WTC11 (cell line): ENCODE measurements at regions not wholly inside any gene's neighbourhood (a gene's known extent, or its start where the extent isn't known, plus 50 kb on each side); places are given as distances from the start of the nearest gene placed in this dataset.

Experiments used
- ATAC-seq: fragments of 200-7000 bp; cut with Tn5 transposase; 2 replicates; pipeline ENCODE4 v1.10.0; 2021; ENCODE audit warnings: mild to moderate bottlenecking, moderate library complexity
- CTCF ChIA-PET: fragments of 300-600 bp; sonication (Branson Sonifier 250); formaldehyde crosslinking; loops from one replicate; lab custom pipeline; 2021; ENCODE audit warnings: antibody characterized with exemption; lab: Charles Lee
- POLR2A ChIA-PET: fragments of 350-600 bp; sonication (Branson Sonifier 250); formaldehyde crosslinking; loops from one replicate; lab custom pipeline; 2021; ENCODE audit warnings: antibody characterized with exemption; lab: Charles Lee
- DNase-seq: peaks from one replicate; pipeline ENCODE4 v3.0.0; 2021; ENCODE audit warnings: low spot score
- H3K27ac Mint-ChIP-seq: 2 replicates; pipeline ENCODE4 v1.8.0; 2021; ENCODE audit warnings: mixed read lengths
- H3K27me3 Mint-ChIP-seq: 2 replicates; pipeline ENCODE4 v1.8.0; 2021; ENCODE audit warnings: low read depth, mild to moderate bottlenecking, moderate library complexity, mixed read lengths
- H3K36me3 Mint-ChIP-seq: 2 replicates; pipeline ENCODE4 v1.8.0; 2021; ENCODE audit warnings: mixed read lengths
- H3K4me1 Mint-ChIP-seq: 2 replicates; pipeline ENCODE4 v1.8.0; 2022; ENCODE audit warnings: mixed read lengths
- H3K4me3 Mint-ChIP-seq: 2 replicates; pipeline ENCODE4 v1.8.0; 2021; ENCODE audit warnings: mild to moderate bottlenecking, moderate library complexity, mixed read lengths
- H3K9me3 Mint-ChIP-seq: 2 replicates; pipeline ENCODE4 v1.8.0; 2021; ENCODE audit warnings: mixed read lengths
- GABPB1 ChIP-seq: sonication (generic); formaldehyde crosslinking; IDR thresholded peaks from 2 replicates; pipeline ENCODE4 v1.8.1; 2023; ENCODE audit warnings: mild to moderate bottlenecking, missing genetic modification reagents
- IRF2 ChIP-seq: sonication (generic); formaldehyde crosslinking; IDR thresholded peaks from 2 replicates; pipeline ENCODE4 v1.8.0; 2022; ENCODE audit warnings: low read depth, missing genetic modification reagents, borderline replicate concordance
- NFATC4 ChIP-seq: fragments of 250-450 bp; sonication (Bioruptor Pico); IDR thresholded peaks from 2 replicates; pipeline ENCODE4 v1.9.0; 2021; ENCODE audit warnings: mild to moderate bottlenecking
- NFYB ChIP-seq: sonication (generic); formaldehyde crosslinking; conservative IDR thresholded peaks from 2 replicates; pipeline ENCODE4 v1.8.0; 2022; ENCODE audit warnings: low read depth, missing genetic modification reagents
- NR2C2 ChIP-seq: sonication (generic); formaldehyde crosslinking; IDR thresholded peaks from 2 replicates; pipeline ENCODE4 v1.8.0; 2022; ENCODE audit warnings: mild to moderate bottlenecking, missing genetic modification reagents
- RELA ChIP-seq: sonication (generic); formaldehyde crosslinking; IDR thresholded peaks from 2 replicates; pipeline ENCODE4 v1.8.1; 2022; ENCODE audit warnings: missing genetic modification reagents, mild to moderate bottlenecking, borderline replicate concordance
- ZNF121 ChIP-seq: sonication (generic); formaldehyde crosslinking; IDR thresholded peaks from 2 replicates; pipeline ENCODE4 v1.8.0; 2023; ENCODE audit warnings: missing genetic modification reagents
- ZNF138 ChIP-seq: sonication (generic); formaldehyde crosslinking; conservative IDR thresholded peaks from 2 replicates; pipeline ENCODE4 v1.8.1; 2022; ENCODE audit warnings: mild to moderate bottlenecking, moderate library complexity, missing genetic modification reagents
- ZNF263 ChIP-seq: sonication (generic); formaldehyde crosslinking; IDR thresholded peaks from 2 replicates; pipeline ENCODE4 v1.8.1; 2022; ENCODE audit warnings: low read depth, mild to moderate bottlenecking, moderate library complexity, missing genetic modification reagents
- ZNF416 ChIP-seq: fragments of 250-450 bp; sonication (Bioruptor Pico); IDR thresholded peaks from 2 replicates; pipeline ENCODE4 v1.9.0; 2021; ENCODE audit warnings: mild to moderate bottlenecking, inconsistent platforms
- TF ChIP-seq, protein P1 (sequence below): sonication (generic); formaldehyde crosslinking; IDR thresholded peaks from 2 replicates; pipeline ENCODE4 v1.8.1; 2022; ENCODE audit warnings: mild to moderate bottlenecking, moderate library complexity, missing genetic modification reagents
- TF ChIP-seq, protein P2 (sequence below): sonication (generic); formaldehyde crosslinking; IDR thresholded peaks from 2 replicates; pipeline ENCODE4 v1.8.0; 2023; ENCODE audit warnings: missing genetic modification reagents
- TF ChIP-seq, protein P3 (sequence below): sonication (generic); formaldehyde crosslinking; IDR thresholded peaks from 2 replicates; pipeline ENCODE4 v1.8.0; 2022; ENCODE audit warnings: mild to moderate bottlenecking, missing genetic modification reagents
- TF ChIP-seq, protein P4 (sequence below): fragments of 250-450 bp; sonication (Bioruptor Pico); IDR thresholded peaks from 2 replicates; pipeline ENCODE4 v1.9.0; 2021; ENCODE audit warnings: mild to moderate bottlenecking
- TF ChIP-seq, protein P5 (sequence below): fragments of 250-450 bp; sonication (Bioruptor Pico); conservative IDR thresholded peaks from 2 replicates; pipeline ENCODE4 v1.9.0; 2021; ENCODE audit warnings: mild to moderate bottlenecking
- TF ChIP-seq, protein P6 (sequence below): fragments of 250-450 bp; sonication (Bioruptor Pico); IDR thresholded peaks from 2 replicates; pipeline ENCODE4 v1.9.0; 2021; ENCODE audit warnings: mild to moderate bottlenecking
- TF ChIP-seq, protein P7 (sequence below): sonication (generic); formaldehyde crosslinking; IDR thresholded peaks from 2 replicates; pipeline ENCODE4 v1.8.0; 2023; ENCODE audit warnings: missing genetic modification reagents, mild to moderate bottlenecking, borderline replicate concordance
- TF ChIP-seq, protein P8 (sequence below): fragments of 250-450 bp; sonication (Bioruptor Pico); IDR thresholded peaks from 2 replicates; pipeline ENCODE4 v1.8.0; 2021; ENCODE audit warnings: mild to moderate bottlenecking

DNA sequence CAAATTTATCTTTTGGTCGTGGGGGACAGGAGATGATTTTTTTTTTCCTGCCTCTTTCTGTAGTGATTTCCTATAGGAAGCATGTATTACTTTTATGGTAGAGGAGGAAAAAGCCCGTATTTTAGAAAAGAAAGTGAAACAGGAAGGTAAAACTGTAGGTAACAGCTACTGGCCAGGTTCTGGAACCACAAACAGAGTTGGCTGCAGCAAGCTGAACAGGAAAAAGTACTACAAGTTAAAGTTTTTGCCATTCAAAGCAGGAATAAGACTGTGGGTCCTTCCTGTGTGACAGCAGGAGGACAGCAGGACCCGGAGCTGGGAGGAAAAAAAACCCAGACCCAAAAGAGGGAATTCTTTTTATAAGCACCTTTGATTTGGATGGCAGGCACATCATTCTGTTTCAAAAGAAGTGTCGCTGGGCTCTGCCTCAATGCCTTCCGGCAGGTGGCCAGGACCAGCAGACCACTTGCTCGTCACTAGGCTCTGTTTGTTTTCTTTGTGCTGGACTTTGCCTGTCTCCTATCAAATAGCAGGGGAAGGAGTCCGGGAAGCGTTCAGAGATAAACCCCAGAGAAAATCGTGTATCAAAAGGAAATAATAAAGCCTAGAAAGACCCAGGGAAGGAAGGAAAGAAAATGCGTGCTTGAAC, 277.9 kb downstream of the ADGRA3 start:
- Mint-ChIP-seq H3K4me1 (peaks cover 37% of the 10 kb centered on the region), H3K9me3 (peaks cover 7% of the 10 kb centered on the region), H3K27ac (no peak overlapping the region), H3K27me3 (no peaks in the 10 kb centered on the region), H3K4me3 (no peak overlapping the region), H3K36me3 (no peaks in the 10 kb centered on the region)
- ChIA-PET POLR2A (no interaction called here), CTCF (interaction anchor here (0.6 to 7.5 kb wide), 45 partner anchors 8 to 894 kb away, joined by 3 to 53 read pairs (median 4); partner anchors contain the start of gene KCNIP4)
- no peak for DNase-seq
- TF ChIP-seq, protein P1, sequence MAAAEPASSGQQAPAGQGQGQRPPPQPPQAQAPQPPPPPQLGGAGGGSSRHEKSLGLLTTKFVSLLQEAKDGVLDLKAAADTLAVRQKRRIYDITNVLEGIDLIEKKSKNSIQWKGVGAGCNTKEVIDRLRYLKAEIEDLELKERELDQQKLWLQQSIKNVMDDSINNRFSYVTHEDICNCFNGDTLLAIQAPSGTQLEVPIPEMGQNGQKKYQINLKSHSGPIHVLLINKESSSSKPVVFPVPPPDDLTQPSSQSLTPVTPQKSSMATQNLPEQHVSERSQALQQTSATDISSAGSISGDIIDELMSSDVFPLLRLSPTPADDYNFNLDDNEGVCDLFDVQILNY (CRISPR knock-in tag): no peak
- no peak for TF ChIP-seq NR2C2 (CRISPR knock-in tag)
- TF ChIP-seq, protein P2, sequence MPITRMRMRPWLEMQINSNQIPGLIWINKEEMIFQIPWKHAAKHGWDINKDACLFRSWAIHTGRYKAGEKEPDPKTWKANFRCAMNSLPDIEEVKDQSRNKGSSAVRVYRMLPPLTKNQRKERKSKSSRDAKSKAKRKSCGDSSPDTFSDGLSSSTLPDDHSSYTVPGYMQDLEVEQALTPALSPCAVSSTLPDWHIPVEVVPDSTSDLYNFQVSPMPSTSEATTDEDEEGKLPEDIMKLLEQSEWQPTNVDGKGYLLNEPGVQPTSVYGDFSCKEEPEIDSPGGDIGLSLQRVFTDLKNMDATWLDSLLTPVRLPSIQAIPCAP: no peak
- no peak for TF ChIP-seq RELA (CRISPR knock-in tag)
- TF ChIP-seq, protein P3, sequence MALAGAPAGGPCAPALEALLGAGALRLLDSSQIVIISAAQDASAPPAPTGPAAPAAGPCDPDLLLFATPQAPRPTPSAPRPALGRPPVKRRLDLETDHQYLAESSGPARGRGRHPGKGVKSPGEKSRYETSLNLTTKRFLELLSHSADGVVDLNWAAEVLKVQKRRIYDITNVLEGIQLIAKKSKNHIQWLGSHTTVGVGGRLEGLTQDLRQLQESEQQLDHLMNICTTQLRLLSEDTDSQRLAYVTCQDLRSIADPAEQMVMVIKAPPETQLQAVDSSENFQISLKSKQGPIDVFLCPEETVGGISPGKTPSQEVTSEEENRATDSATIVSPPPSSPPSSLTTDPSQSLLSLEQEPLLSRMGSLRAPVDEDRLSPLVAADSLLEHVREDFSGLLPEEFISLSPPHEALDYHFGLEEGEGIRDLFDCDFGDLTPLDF: no peak
- TF ChIP-seq, protein P4, sequence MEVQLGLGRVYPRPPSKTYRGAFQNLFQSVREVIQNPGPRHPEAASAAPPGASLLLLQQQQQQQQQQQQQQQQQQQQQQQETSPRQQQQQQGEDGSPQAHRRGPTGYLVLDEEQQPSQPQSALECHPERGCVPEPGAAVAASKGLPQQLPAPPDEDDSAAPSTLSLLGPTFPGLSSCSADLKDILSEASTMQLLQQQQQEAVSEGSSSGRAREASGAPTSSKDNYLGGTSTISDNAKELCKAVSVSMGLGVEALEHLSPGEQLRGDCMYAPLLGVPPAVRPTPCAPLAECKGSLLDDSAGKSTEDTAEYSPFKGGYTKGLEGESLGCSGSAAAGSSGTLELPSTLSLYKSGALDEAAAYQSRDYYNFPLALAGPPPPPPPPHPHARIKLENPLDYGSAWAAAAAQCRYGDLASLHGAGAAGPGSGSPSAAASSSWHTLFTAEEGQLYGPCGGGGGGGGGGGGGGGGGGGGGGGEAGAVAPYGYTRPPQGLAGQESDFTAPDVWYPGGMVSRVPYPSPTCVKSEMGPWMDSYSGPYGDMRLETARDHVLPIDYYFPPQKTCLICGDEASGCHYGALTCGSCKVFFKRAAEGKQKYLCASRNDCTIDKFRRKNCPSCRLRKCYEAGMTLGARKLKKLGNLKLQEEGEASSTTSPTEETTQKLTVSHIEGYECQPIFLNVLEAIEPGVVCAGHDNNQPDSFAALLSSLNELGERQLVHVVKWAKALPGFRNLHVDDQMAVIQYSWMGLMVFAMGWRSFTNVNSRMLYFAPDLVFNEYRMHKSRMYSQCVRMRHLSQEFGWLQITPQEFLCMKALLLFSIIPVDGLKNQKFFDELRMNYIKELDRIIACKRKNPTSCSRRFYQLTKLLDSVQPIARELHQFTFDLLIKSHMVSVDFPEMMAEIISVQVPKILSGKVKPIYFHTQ (CRISPR knock-in tag): no peak
- TF ChIP-seq NFYB (CRISPR knock-in tag): no peak
- TF ChIP-seq ZNF416: no peak
- TF ChIP-seq, protein P5, sequence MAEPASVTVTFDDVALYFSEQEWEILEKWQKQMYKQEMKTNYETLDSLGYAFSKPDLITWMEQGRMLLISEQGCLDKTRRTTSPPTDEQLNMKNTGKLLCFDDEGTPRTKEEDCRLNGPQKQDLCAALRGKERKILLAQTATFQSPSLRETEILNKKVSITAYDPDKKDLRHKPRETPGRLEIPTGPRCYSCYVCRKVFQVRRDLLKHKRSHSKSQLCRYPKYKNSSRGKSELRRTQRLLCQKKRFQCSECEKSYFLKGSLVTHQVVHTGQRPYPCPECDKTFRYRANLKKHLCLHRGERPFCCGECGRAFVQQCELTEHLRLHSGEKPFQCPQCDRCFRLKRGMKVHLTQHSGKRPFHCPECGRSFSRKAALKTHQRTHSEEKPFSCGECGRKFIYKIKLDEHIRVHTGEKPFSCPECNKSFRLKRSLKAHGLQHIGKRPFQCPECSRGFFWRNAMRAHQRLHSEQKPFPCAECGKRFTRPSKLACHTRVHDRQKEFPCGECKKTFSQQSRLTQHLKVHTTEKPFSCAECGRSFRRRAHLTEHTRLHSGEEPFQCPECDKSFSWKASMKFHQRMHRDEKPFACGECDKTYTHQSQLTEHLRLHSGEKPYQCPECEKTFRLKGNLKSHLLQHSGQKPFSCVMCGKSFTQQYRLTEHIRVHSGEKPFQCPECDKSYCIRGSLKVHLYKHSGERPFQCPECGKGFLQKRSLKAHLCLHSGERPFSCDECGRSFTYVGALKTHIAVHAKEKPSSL (CRISPR knock-in tag): no peak
- TF ChIP-seq NFATC4 (CRISPR knock-in tag): no peak
- TF ChIP-seq, protein P6, sequence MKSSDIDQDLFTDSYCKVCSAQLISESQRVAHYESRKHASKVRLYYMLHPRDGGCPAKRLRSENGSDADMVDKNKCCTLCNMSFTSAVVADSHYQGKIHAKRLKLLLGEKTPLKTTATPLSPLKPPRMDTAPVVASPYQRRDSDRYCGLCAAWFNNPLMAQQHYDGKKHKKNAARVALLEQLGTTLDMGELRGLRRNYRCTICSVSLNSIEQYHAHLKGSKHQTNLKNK (CRISPR knock-in tag): no peak
- TF ChIP-seq, protein P7, sequence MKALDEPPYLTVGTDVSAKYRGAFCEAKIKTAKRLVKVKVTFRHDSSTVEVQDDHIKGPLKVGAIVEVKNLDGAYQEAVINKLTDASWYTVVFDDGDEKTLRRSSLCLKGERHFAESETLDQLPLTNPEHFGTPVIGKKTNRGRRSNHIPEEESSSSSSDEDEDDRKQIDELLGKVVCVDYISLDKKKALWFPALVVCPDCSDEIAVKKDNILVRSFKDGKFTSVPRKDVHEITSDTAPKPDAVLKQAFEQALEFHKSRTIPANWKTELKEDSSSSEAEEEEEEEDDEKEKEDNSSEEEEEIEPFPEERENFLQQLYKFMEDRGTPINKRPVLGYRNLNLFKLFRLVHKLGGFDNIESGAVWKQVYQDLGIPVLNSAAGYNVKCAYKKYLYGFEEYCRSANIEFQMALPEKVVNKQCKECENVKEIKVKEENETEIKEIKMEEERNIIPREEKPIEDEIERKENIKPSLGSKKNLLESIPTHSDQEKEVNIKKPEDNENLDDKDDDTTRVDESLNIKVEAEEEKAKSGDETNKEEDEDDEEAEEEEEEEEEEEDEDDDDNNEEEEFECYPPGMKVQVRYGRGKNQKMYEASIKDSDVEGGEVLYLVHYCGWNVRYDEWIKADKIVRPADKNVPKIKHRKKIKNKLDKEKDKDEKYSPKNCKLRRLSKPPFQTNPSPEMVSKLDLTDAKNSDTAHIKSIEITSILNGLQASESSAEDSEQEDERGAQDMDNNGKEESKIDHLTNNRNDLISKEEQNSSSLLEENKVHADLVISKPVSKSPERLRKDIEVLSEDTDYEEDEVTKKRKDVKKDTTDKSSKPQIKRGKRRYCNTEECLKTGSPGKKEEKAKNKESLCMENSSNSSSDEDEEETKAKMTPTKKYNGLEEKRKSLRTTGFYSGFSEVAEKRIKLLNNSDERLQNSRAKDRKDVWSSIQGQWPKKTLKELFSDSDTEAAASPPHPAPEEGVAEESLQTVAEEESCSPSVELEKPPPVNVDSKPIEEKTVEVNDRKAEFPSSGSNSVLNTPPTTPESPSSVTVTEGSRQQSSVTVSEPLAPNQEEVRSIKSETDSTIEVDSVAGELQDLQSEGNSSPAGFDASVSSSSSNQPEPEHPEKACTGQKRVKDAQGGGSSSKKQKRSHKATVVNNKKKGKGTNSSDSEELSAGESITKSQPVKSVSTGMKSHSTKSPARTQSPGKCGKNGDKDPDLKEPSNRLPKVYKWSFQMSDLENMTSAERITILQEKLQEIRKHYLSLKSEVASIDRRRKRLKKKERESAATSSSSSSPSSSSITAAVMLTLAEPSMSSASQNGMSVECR (CRISPR knock-in tag): no peak
- TF ChIP-seq ZNF121: no peak
- TF ChIP-seq ZNF263 (CRISPR knock-in tag): no peak
- TF ChIP-seq, protein P8, sequence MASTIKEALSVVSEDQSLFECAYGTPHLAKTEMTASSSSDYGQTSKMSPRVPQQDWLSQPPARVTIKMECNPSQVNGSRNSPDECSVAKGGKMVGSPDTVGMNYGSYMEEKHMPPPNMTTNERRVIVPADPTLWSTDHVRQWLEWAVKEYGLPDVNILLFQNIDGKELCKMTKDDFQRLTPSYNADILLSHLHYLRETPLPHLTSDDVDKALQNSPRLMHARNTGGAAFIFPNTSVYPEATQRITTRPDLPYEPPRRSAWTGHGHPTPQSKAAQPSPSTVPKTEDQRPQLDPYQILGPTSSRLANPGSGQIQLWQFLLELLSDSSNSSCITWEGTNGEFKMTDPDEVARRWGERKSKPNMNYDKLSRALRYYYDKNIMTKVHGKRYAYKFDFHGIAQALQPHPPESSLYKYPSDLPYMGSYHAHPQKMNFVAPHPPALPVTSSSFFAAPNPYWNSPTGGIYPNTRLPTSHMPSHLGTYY (CRISPR knock-in tag): no peak
- no peak for TF ChIP-seq ZNF138 (CRISPR knock-in tag)
- TF ChIP-seq IRF2 (CRISPR knock-in tag): no peak
- no peak for TF ChIP-seq GABPB1 (CRISPR knock-in tag)
- ATAC-seq: no peak
